ENCODE measurements at regions not wholly inside any gene's neighbourhood (a gene's known extent, or its start where the extent isn't known, plus 50 kb on each side); places are given as distances from the start of the nearest gene placed in this dataset.

DNA sequence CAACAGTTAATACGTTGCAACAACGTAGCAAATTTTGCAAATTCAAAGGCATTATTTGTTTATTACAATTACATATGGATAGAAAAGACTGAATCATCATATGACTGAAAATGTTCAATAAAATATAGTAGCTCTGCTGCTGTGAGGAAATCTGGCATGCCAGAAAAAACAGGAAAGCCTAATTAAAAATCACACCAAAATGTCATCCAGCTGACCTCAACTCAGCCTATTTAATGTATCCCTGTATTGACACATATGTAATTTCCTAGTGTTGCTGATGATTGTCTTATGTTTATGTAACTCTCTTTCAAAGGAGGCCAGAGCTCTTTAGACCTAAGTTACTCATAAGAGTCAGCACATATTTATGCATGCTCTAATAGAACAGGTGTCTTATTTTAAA is 495.0 kb downstream of the PCDH17 start:
- TF ChIP-seq ZNF274 (IDR thresholded peaks at IDR 0.05; ENCODE audit: low read depth, low read length) (no peak), YY1 (IDR thresholded peaks at IDR 0.05; ENCODE audit: insufficient read depth, insufficient read length) (no peak)

Measured in NT2/D1 (cell line).